ENCODE measurements at regions not wholly inside any gene's neighbourhood (a gene's known extent, or its start where the extent isn't known, plus 50 kb on each side); places are given as distances from the start of the nearest gene placed in this dataset.

- no peak for DNase-seq
Observed at GRCh38 chr12:106010741-106011140, 128.0 kb downstream of the NUAK1 start.

Data from amniotic stem cell (primary cell).